ENCODE measurements at regions not wholly inside any gene's neighbourhood (a gene's known extent, or its start where the extent isn't known, plus 50 kb on each side); places are given as distances from the start of the nearest gene placed in this dataset.
A peak's percentile ranks its signal among the peaks of the same experiment; 100 is the strongest.

- H3K4me3 ChIP-seq: no peak overlapping the region
- no peak for DNase-seq (ENCODE audit: low spot score)
- no peak for TF ChIP-seq CTCF (IDR thresholded peaks at IDR 0.05)
- H3K27ac ChIP-seq: no peak overlapping the region
Measured at GRCh38 chr7:18416988-18417387, 78.6 kb upstream of the HDAC9 start.

- no peak for DNase-seq (ENCODE audit: low spot score)
- no peak for TF ChIP-seq CTCF (IDR thresholded peaks at IDR 0.05)
- no peak overlapping the region for H3K27ac ChIP-seq
Measured at GRCh38 chr7:18419456-18419855, 76.1 kb upstream of the HDAC9 start.

GRCh38 chr7:18420108-18420507 is 75.4 kb upstream of the HDAC9 start:
- H3K4me3 ChIP-seq: no peak overlapping the region
- no peak for DNase-seq (ENCODE audit: low spot score)
- no peak for TF ChIP-seq CTCF (IDR thresholded peaks at IDR 0.05)
- H3K27ac ChIP-seq: no peak overlapping the region

More at GRCh38 chr7:18419456-18419855, 76.1 kb upstream of the HDAC9 start:
- H3K4me3 ChIP-seq: no peak overlapping the region

GRCh38 chr7:18420748-18421147 is 74.8 kb upstream of the HDAC9 start:
- no peak for TF ChIP-seq CTCF (IDR thresholded peaks at IDR 0.05)
- Histone ChIP-seq H3K27ac (no peak overlapping the region), H3K4me3 (no peak overlapping the region)
- no peak for DNase-seq (ENCODE audit: low spot score)

GRCh38 chr7:18421297-18422002 is 74.1 kb upstream of the HDAC9 start:
- no peak for TF ChIP-seq CTCF (IDR thresholded peaks at IDR 0.05)
- no peak for DNase-seq (ENCODE audit: low spot score)
- no peak overlapping the region for H3K27ac ChIP-seq
- peak overlapping the region; percentile 37 for H3K4me3 ChIP-seq

- TF ChIP-seq CTCF (IDR thresholded peaks at IDR 0.05): no peak
- no peak for DNase-seq (ENCODE audit: low spot score)
- Histone ChIP-seq H3K27ac (no peak overlapping the region), H3K4me3 (no peak overlapping the region)
Measured at GRCh38 chr7:18425227-18425626, 70.3 kb upstream of the HDAC9 start.

GRCh38 chr7:18425838-18426445 is 69.6 kb upstream of the HDAC9 start:
- Histone ChIP-seq H3K4me3 (no peak overlapping the region), H3K27ac (no peak overlapping the region)
- no peak for DNase-seq (ENCODE audit: low spot score)
- TF ChIP-seq CTCF (IDR thresholded peaks at IDR 0.05): no peak

Measured in coronary artery (tissue), 2 donors.